ENCODE measurements at regions not wholly inside any gene's neighbourhood (a gene's known extent, or its start where the extent isn't known, plus 50 kb on each side); places are given as distances from the start of the nearest gene placed in this dataset.

DNA sequence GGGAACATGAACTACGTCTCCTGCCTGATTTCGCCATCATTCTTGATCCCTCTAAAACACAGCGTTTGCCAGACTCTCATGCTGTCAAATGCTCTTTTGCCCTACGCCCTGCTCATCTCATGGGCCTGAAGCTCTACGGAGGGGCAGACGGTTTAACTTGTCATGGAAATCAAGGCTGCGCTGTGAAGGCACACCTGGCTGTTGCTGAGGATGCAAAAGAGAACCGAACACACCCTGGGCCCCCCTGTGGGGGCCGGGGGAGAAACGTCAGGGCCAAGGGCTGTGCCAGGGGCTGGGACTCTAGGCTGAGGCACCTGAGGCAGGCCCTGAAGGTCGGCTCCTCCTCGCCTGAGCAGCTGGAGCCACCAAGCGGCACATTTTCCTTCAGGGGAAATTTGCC lies 957.2 kb downstream of the BRD1 start:
- TF ChIP-seq EZH2phosphoT487 (IDR thresholded peaks at IDR 0.05; ENCODE audit: insufficient read depth, low read depth) (no peak), EZH2 (IDR thresholded peaks at IDR 0.05; ENCODE audit: insufficient read depth, poor library complexity, severe bottlenecking) (no peak)
